ENCODE measurements at regions not wholly inside any gene's neighbourhood (a gene's known extent, or its start where the extent isn't known, plus 50 kb on each side); places are given as distances from the start of the nearest gene placed in this dataset.

- DNase-seq, result no peak
Measured at GRCh38 chr4:178838776-178839175, 1396.5 kb upstream of the AGA start.

- DNase-seq, result no peak
Measured at GRCh38 chr4:178856139-178856800, 1414.0 kb upstream of the AGA start.

GRCh38 chr4:178871476-178871875 is 1429.2 kb upstream of the AGA start:
- no peak for DNase-seq

GRCh38 chr4:178881937-178882336 is 1439.7 kb upstream of the AGA start:
- DNase-seq, result no peak

GRCh38 chr4:178894126-178894525 is 1451.9 kb upstream of the AGA start:
- no peak for DNase-seq

GRCh38 chr4:178899084-178899483 is 1456.8 kb upstream of the AGA start:
- no peak for DNase-seq

- no peak for DNase-seq
Measured at GRCh38 chr4:178917756-178918155, 1475.5 kb upstream of the AGA start.

- DNase-seq, result no peak
Measured at GRCh38 chr4:178937130-178937529, 1494.9 kb upstream of the AGA start.

GRCh38 chr4:178941975-178942374 is 1499.7 kb upstream of the AGA start:
- DNase-seq, result no peak

GRCh38 chr4:178953447-178954120 is 1511.3 kb upstream of the AGA start:
- DNase-seq, result no peak

GRCh38 chr4:178955614-178956013 is 1513.4 kb upstream of the AGA start:
- no peak for DNase-seq

GRCh38 chr4:178958725-178959440 is 1516.6 kb upstream of the AGA start:
- DNase-seq, result no peak

- no peak for DNase-seq
Measured at GRCh38 chr4:178963446-178964045, 1521.3 kb upstream of the AGA start.

GRCh38 chr4:178966644-178967043 is 1524.4 kb upstream of the AGA start:
- no peak for DNase-seq

GRCh38 chr4:178970433-178971140 is 1528.3 kb upstream of the AGA start:
- DNase-seq, result no peak

GRCh38 chr4:178976861-178977260 is 1534.6 kb upstream of the AGA start:
- no peak for DNase-seq

- DNase-seq, result peak in 1 of 2 experiments; percentile 1
Measured at GRCh38 chr4:178993306-178993705, 1551.1 kb upstream of the AGA start.

- no peak for DNase-seq
Measured at GRCh38 chr4:179001918-179002317, 1559.7 kb upstream of the AGA start.

- no peak for DNase-seq
Measured at GRCh38 chr4:179007755-179008154, 1565.5 kb upstream of the AGA start.

GRCh38 chr4:179017581-179017980 is 1575.3 kb upstream of the AGA start:
- DNase-seq, result no peak

- DNase-seq, result no peak
Measured at GRCh38 chr4:179027569-179027968, 1585.3 kb upstream of the AGA start.

- no peak for DNase-seq
Measured at GRCh38 chr4:179028321-179028720, 1586.1 kb upstream of the AGA start.

GRCh38 chr4:179029683-179030082 is 1587.4 kb upstream of the AGA start:
- no peak for DNase-seq

Measured in NCI-H2081 (cell line).